Endothelial cell of hepatic sinusoid (primary cell): ENCODE measurements at regions not wholly inside any gene's neighbourhood (a gene's known extent, or its start where the extent isn't known, plus 50 kb on each side); places are given as distances from the start of the nearest gene placed in this dataset.

Source experiments
- in situ Hi-C: cut with HindIII; loops from 2 replicates; pipeline ENCODE4 v1.10.0; 2017; ENCODE audit warnings: low sequenced_read_pairs

DNA sequence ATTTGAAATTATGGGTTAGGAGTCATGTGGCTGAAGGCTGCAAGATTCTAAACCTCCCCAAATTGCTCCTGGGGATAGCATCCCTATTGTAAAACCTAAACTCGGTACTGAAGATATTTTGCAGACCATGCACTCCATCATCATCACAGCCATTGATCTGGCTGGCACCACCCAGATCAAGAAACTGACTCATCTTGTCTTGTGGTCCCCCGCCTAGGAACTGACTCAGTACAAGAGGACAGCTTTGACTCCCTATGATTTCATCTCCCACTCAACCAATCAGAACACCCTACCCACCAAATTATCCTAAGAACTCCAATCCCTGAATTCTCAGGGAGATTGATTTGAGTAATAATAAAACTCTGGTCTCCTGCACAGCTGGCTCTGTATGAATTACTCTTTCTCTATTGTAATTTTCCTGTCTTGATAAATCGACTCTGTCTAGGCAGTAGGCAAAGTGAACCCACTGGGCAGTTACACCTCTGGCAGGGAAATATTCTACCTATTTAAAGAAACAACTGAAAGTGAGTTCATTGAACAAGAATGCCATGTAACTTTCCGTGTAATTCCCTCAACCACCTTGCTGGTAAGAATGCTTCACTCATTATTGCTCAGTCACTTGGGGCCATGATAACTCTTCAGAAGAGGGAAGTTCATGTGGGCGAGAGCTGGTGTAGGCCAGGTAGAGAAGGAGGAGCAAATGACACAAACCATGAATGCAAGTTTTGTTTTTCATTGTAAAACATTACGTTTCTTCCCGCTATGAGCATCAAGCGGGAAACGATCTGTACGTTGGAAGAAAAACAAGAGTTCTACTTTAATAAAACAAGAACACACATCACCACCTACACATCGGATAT lies 602.9 kb upstream of the ARID1B start:
- in situ Hi-C loops, result no loop called here

DNA sequence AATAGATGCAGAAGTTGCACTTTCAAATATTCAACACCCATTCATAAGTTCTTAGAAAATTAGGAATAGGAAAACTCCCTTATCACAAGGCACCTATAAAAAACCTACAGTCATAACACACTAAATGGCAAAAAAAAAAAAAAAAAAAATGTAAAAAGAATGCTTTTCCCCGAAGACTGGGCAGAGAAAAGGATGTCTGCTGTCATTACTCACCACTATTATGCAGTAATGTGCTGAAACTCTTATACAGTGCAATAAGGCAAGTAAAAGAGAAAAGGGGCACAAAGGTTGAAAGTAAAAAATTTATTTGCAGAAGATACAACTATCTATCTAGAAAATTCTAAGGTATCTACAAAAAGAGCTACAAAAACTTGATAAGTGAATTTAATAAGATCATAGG lies 607.8 kb upstream of the ARID1B start:
- in situ Hi-C loops, result no loop called here

DNA sequence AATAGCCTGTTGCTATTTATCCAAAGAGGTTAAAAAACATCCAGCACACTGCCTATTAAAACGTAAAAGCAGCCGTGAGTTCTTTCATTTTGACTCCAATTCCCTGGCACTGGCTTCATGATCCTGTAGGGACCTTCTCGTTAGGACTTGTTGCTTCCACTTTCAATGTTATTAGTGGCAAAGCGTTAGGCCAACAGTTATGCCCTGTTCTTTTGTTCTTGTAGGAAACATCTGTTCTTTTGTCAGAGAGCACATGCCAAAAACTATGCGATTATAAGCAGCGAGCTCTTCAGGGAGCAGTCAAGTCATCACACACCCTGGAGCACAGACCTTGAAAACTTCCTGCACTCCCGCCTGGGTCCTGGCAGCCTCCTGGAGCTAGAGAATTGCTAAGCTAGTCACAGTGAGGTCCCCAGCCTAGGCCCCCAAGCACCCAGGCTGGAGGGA lies 609.5 kb upstream of the ARID1B start:
- in situ Hi-C loops, result no loop called here

- in situ Hi-C loops, result no loop called here
These were observed 610.1 kb upstream of the ARID1B start for GRCh38 chr6:156167016-156167624.

- in situ Hi-C loops, result no loop called here
These were observed 611.1 kb upstream of the ARID1B start for GRCh38 chr6:156166093-156166492.

DNA sequence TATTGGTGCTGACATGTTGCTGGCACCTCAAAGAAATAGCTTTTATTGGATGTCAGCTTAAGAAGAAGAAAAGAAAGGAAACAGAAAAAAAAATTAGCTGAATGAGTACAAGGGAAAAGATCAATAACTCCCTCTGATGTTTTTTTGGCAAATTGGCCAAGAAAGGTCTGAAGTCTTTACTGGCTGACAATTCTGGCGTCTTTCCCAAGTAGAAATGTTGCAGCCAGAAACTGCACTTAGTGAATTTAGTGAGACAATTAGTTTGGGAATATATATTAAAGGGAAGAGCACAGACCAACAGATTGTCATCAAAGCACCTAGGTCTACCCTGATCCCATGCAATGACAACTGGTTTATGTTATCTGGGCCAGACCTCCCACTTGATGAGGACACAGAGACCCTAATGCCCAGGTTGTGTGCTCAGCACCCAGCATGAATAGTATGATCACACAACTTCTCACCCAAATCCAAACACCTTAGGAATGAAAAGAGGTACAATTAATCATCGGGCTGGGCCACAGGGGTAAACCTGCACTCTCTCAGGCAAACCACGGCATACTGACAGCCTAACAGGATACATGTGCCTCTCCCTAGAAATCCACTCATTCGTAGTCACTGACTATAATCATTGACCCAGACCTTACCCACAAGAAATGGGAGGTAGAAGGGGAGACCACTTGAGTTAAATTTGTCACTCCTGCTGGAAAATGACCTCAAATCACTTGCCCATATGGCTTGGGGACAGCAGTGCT lies 612.3 kb upstream of the ARID1B start:
- in situ Hi-C loops, result no loop called here

- in situ Hi-C loops, result no loop called here
These were observed 613.9 kb upstream of the ARID1B start for GRCh38 chr6:156163311-156163710.

GRCh38 chr6:156161471-156161870 lies 615.7 kb upstream of the ARID1B start:
- in situ Hi-C loops, result no loop called here

DNA sequence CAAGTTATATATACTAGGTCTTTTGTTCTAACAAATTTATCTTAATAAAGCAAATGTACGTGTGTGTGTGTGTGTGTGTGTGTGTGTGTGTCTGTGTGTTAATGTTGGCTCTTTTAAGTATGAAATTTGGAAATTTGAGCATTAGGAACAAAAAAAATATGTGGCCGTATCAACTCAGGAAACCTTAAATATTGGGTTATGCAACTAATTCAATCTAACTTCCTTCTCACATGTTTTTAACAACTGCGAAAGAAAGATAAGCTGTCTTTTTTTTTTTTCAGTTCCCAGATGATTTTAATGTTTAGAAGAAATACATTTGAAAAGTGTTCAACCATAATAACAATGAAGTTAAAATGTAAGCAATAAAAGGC lies 616.4 kb upstream of the ARID1B start:
- in situ Hi-C loops, result no loop called here

GRCh38 chr6:156160007-156160794 lies 617.0 kb upstream of the ARID1B start:
- in situ Hi-C loops, result no loop called here

GRCh38 chr6:156154896-156155295 lies 622.3 kb upstream of the ARID1B start:
- in situ Hi-C loops, result no loop called here

GRCh38 chr6:156150391-156150790 lies 626.8 kb upstream of the ARID1B start:
- in situ Hi-C loops, result no loop called here

- in situ Hi-C loops, result no loop called here
These were observed 630.3 kb upstream of the ARID1B start for GRCh38 chr6:156146891-156147290.

GRCh38 chr6:156131221-156131903 lies 645.8 kb upstream of the ARID1B start:
- in situ Hi-C loops, result no loop called here

DNA sequence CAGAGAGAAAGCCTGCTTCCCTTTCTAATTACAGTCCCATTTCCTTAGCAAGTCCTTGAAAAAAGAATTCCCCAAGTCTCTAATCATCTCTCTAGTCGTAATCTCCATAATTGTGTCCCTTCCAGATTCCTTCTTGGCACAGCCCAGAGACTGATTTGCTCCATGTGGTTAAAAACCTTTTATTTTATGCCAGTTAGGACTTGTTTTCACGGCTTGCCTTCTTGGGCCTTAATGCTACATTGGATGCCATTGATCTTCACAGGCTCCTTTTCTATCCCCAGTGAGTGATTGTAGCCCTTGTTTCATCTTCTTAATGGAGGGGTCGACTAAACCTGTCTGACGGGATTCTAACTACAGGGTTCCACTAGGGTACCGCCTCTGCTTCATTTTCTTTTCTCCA lies 650.6 kb upstream of the ARID1B start:
- in situ Hi-C loops, result loop anchor here (5.0 kb wide), 1 partner anchor 59 kb away; no protein-coding TSS in a partner anchor

DNA sequence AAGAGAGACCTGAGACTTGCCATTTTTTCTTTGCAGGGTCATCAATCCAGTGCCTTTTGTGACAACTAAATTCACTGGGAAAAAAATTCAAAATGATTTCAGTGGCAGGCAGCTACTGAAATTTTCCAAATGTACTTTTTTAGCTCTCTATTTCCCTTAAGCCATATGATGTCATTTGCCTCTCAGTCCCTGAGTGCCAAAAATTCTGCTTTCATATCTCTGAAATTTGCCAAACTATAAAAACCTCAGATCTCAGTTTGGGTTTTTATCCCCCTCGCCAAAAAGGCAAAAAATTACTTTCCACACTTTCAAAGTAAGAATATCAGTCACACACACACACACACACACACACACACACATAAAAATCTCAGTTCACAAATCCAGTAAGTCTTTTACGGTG lies 651.3 kb upstream of the ARID1B start:
- in situ Hi-C loops, result loop anchor here (5.0 kb wide), 1 partner anchor 59 kb away; no protein-coding TSS in a partner anchor

GRCh38 chr6:156123731-156124130 lies 653.4 kb upstream of the ARID1B start:
- in situ Hi-C loops, result no loop called here

- in situ Hi-C loops, result no loop called here
These were observed 655.2 kb upstream of the ARID1B start for GRCh38 chr6:156121973-156122372.

- in situ Hi-C loops, result no loop called here
These were observed 658.9 kb upstream of the NOX3 start for GRCh38 chr6:156114541-156114940.

GRCh38 chr6:156113631-156114030 lies 658.0 kb upstream of the NOX3 start:
- in situ Hi-C loops, result no loop called here
